Panc1 (cell line): ENCODE measurements at regions not wholly inside any gene's neighbourhood (a gene's known extent, or its start where the extent isn't known, plus 50 kb on each side); places are given as distances from the start of the nearest gene placed in this dataset.

Experiments used
- ATAC-seq: fragments of 200-7000 bp; cut with Tn5 transposase; 2 replicates; pipeline ENCODE4 v1.9.1; 2020; ENCODE audit warnings: mild to moderate bottlenecking, moderate library complexity
- BruUV-seq: library from RNA; stranded (reverse); fragments of 400-500 nt; replicated peaks from 2 replicates; lab custom pipeline; 2021; lab: Mats Ljungman, UMichigan
- CTCF ChIA-PET: fragments of 300-600 bp; sonication (Branson Sonifier 250); formaldehyde crosslinking; loops from one replicate; lab custom pipeline; 2022; ENCODE audit warnings: antibody characterized with exemption; lab: Charles Lee
- POLR2A ChIA-PET: fragments of 300-600 bp; sonication (Branson Sonifier 250); formaldehyde crosslinking; loops from one replicate; lab custom pipeline; 2022; ENCODE audit warnings: antibody characterized with exemption; lab: Charles Lee
- DNase-seq: peaks from one replicate; pipeline ENCODE4 v3.0.0-alpha.2; 2010; ENCODE audit warnings: low read depth, low spot score
- H3K27ac ChIP-seq: 2 replicates; pipeline ENCODE4 v1.5.1; 2011; ENCODE audit warnings: mild to moderate bottlenecking, low read length, inconsistent platforms
- H3K27me3 ChIP-seq: fragments of 200-500 bp; sonication (Bioruptor generic); 2 replicates; pipeline ENCODE4 v1.6.0; 2014; ENCODE audit warnings: low read length, inconsistent platforms; ENCODE audit not compliant: control insufficient read depth, insufficient read depth
- H3K36me3 ChIP-seq: fragments of 200-500 bp; sonication (Bioruptor generic); 2 replicates; pipeline ENCODE4 v1.5.1; 2014; ENCODE audit warnings: inconsistent platforms, mild to moderate bottlenecking, low read length, moderate library complexity; ENCODE audit not compliant: control insufficient read depth, insufficient read depth
- H3K4me1 ChIP-seq: 2 replicates; pipeline ENCODE4 v1.5.1; 2011; ENCODE audit warnings: inconsistent platforms, mild to moderate bottlenecking, low read length, moderate library complexity; ENCODE audit not compliant: control insufficient read depth, insufficient read depth
- H3K4me3 ChIP-seq, 2 experiments: 2 replicates each; pipeline ENCODE4 v1.5.1; 2011 to 2012; ENCODE audit warnings: low read depth in 2 of 2, low read length in 2 of 2, mild to moderate bottlenecking in 2 of 2, inconsistent platforms in 1 of 2, moderate library complexity in 1 of 2
- H3K9me3 ChIP-seq: fragments of 200-500 bp; sonication (Bioruptor generic); 2 replicates; pipeline ENCODE4 v1.5.1; 2014; ENCODE audit warnings: low read depth, mild to moderate bottlenecking, inconsistent platforms, low read length, moderate library complexity; ENCODE audit not compliant: control insufficient read depth, insufficient read depth
- CTCF ChIP-seq: fragments of 450-650 bp; IDR thresholded peaks from 2 replicates; pipeline ENCODE4 v1.5.1; 2017; ENCODE audit warnings: mild to moderate bottlenecking
- POLR2AphosphoS5 ChIP-seq: IDR thresholded peaks from 2 replicates; pipeline ENCODE4 v1.6.1; 2012; ENCODE audit warnings: mild to moderate bottlenecking, low read depth, low read length, moderate library complexity
- REST ChIP-seq, 2 experiments: IDR thresholded peaks; 2 replicates each; pipeline ENCODE4 v1.6.1; 2011 to 2012; ENCODE audit warnings: low read depth in 2 of 2, control low read depth in 1 of 2, low read length in 1 of 2, mild to moderate bottlenecking in 1 of 2, moderate library complexity in 1 of 2; ENCODE audit not compliant: insufficient read depth in 1 of 2
- SIN3A ChIP-seq: IDR thresholded peaks from 2 replicates; pipeline ENCODE4 v1.6.1; 2012; ENCODE audit warnings: low read depth, mild to moderate bottlenecking, low read length, moderate library complexity, borderline replicate concordance; ENCODE audit not compliant: insufficient read depth
- TCF7L2 ChIP-seq: IDR thresholded peaks from 2 replicates; pipeline ENCODE4 v1.6.1; 2011; ENCODE audit warnings: mild to moderate bottlenecking, low read depth, low read length, inconsistent platforms
- in situ Hi-C: cut with HindIII; loops from 2 replicates; pipeline ENCODE4 v1.10.0; 2016; ENCODE audit warnings: low sequenced_read_pairs, low pct_unique_long_range_greater_than_20kb
- intact Hi-C: fragments of 100-400 bp; cut with micrococcal nuclease; formaldehyde crosslinking; loops from one replicate; pipeline ENCODE4 v1.10.0; 2022; ENCODE audit not compliant: unreplicated experiment

GRCh38 chr13:36616706-36617105 lies 57.1 kb upstream of the SERTM1 start:
- ChIA-PET CTCF (no interaction called here), POLR2A (no interaction called here)
- BruUV-seq, result no TSS peak
- Histone ChIP-seq H3K27ac (no peak overlapping the region), H3K9me3 (no peaks in the 10 kb centered on the region), H3K4me1 (no peaks in the 10 kb centered on the region), H3K27me3 (no peaks in the 10 kb centered on the region), H3K36me3 (no peaks in the 10 kb centered on the region), H3K4me3 (no peak overlapping the region)
- TF ChIP-seq CTCF, result no peak
- TF ChIP-seq TCF7L2, result no peak
- TF ChIP-seq SIN3A, result no peak
- TF ChIP-seq POLR2AphosphoS5, result no peak
- intact Hi-C loops (no loop called here), in situ Hi-C loops (no loop called here)
- ATAC-seq (no peak), DNase-seq (no peak)

DNA sequence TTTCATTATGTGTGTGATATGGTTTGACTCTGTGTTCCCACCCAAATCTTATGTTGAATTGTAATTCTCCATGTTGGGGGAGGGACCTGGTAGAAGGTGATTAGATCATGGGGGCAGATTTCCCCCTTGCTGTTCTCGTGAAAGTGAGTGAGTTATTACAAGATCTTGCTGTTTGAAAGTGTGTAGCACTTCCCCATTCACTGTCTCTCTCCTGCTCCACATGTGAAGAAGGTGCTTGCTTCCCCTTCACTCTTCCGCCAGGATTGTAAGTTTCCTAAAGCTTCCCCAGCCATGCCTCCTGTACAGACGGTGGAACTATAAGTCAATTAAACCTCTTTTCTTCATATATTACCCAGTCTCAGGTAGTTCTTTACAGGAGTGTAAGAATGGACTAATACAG lies 54.3 kb upstream of the SERTM1 start:
- no TSS peak for BruUV-seq
- CTCF ChIA-PET, result no interaction called here
- Histone ChIP-seq H3K9me3 (no peaks in the 10 kb centered on the region), H3K27ac (no peak overlapping the region), H3K4me3 (no peak overlapping the region), H3K36me3 (no peaks in the 10 kb centered on the region), H3K4me1 (no peaks in the 10 kb centered on the region), H3K27me3 (no peaks in the 10 kb centered on the region)
- DNase-seq, result no peak
- TF ChIP-seq CTCF (no peak), POLR2AphosphoS5 (no peak), TCF7L2 (no peak), REST (IDR thresholded peaks at IDR 0.05; ENCODE audit: insufficient read depth in 1 of 2, low read depth in 2 of 2, low read length in 1 of 2) (no peak), SIN3A (no peak)
- ATAC-seq, result no peak
- in situ Hi-C loops (no loop called here), intact Hi-C loops (no loop called here)
- POLR2A ChIA-PET, result no interaction called here
